Neural cell (in vitro differentiated cells): ENCODE measurements at regions not wholly inside any gene's neighbourhood (a gene's known extent, or its start where the extent isn't known, plus 50 kb on each side); places are given as distances from the start of the nearest gene placed in this dataset.

ENCODE experiments used
- H2AFZ ChIP-seq: fragments of 200-600, 300-800 bp; sonication (generic), shearing (Covaris generic); 2 replicates; pipeline ENCODE4 v1.6.0; 2014; ENCODE audit warnings: low read depth, mild to moderate bottlenecking, antibody characterized with exemption, low read length, moderate library complexity
- H3F3A ChIP-seq: fragments of 200-600 bp; shearing (Covaris generic); 2 replicates; pipeline ENCODE4 v1.6.1; 2016; ENCODE audit warnings: mild to moderate bottlenecking, moderate library complexity, mixed read lengths, antibody characterized with exemption, low read length; ENCODE audit not compliant: insufficient read depth, poor library complexity, severe bottlenecking
- H3K27ac ChIP-seq: fragments of 200-600, 300-800 bp; sonication (generic), shearing (Covaris generic); 2 replicates; pipeline ENCODE4 v1.5.1; 2014; ENCODE audit warnings: mild to moderate bottlenecking, low read length, moderate library complexity
- H3K27me3 ChIP-seq: fragments of 300-800, 200-600 bp; sonication (generic), shearing (Covaris generic); 2 replicates; pipeline ENCODE4 v1.6.0; 2014; ENCODE audit warnings: mild to moderate bottlenecking, low read depth, low read length, moderate library complexity; ENCODE audit not compliant: insufficient read depth
- H3K36me3 ChIP-seq: fragments of 300-800, 200-600 bp; sonication (generic), shearing (Covaris generic); 2 replicates; pipeline ENCODE4 v1.5.1; 2014; ENCODE audit warnings: mild to moderate bottlenecking, antibody characterized with exemption, low read length, moderate library complexity; ENCODE audit not compliant: insufficient read depth
- H3K4me2 ChIP-seq: fragments of 300-800, 200-600 bp; sonication (generic), shearing (Covaris generic); 2 replicates; pipeline ENCODE4 v1.6.0; 2014; ENCODE audit warnings: mild to moderate bottlenecking, low read length
- H3K4me3 ChIP-seq: fragments of 300-800, 200-600 bp; sonication (generic), shearing (Covaris generic); 2 replicates; pipeline ENCODE4 v1.5.1; 2014; ENCODE audit warnings: mild to moderate bottlenecking, low read length, moderate library complexity
- H3K79me2 ChIP-seq: fragments of 200-600 bp; shearing (Covaris generic); replicated peaks from 2 replicates; pipeline ENCODE4 v1.6.0; 2014; ENCODE audit warnings: mild to moderate bottlenecking, low read length, moderate library complexity; ENCODE audit not compliant: insufficient read depth
- H3K9ac ChIP-seq: fragments of 300-800, 200-600 bp; sonication (generic), shearing (Covaris generic); 2 replicates; pipeline ENCODE4 v1.6.1; 2016; ENCODE audit warnings: mild to moderate bottlenecking, low read length, mixed read lengths
- H3K9me2 ChIP-seq: fragments of 200-600 bp; shearing (Covaris generic); 2 replicates; pipeline ENCODE4 v1.6.1; 2016; ENCODE audit warnings: mild to moderate bottlenecking, low read length, mixed read lengths; ENCODE audit not compliant: insufficient read depth
- H3K9me3 ChIP-seq: fragments of 200-600, 300-800 bp; sonication (generic), shearing (Covaris generic); 2 replicates; pipeline ENCODE4 v1.6.1; 2016; ENCODE audit warnings: mild to moderate bottlenecking, mixed run types, low read length, moderate library complexity, mixed read lengths
- H4K20me1 ChIP-seq: fragments of 200-600 bp; shearing (Covaris generic); 2 replicates; pipeline ENCODE4 v1.6.1; 2016; ENCODE audit warnings: mild to moderate bottlenecking, mixed run types; ENCODE audit not compliant: insufficient read depth
- CTCF ChIP-seq: fragments of 450-650 bp; IDR thresholded peaks from 2 replicates; pipeline ENCODE4 v1.5.1; 2014; ENCODE audit warnings: antibody characterized with exemption, mild to moderate bottlenecking, moderate library complexity; ENCODE audit not compliant: poor library complexity, severe bottlenecking
- EP300 ChIP-seq: fragments of 450-650 bp; conservative IDR thresholded peaks from 2 replicates; pipeline ENCODE4 v1.6.1; 2014; ENCODE audit warnings: antibody characterized with exemption, mild to moderate bottlenecking, moderate library complexity; ENCODE audit not compliant: poor library complexity, severe bottlenecking
- EZH2 ChIP-seq: fragments of 200-600, 300-800 bp; shearing (Covaris generic), sonication (generic); IDR thresholded peaks from 2 replicates; pipeline ENCODE4 v1.6.1; 2014; ENCODE audit warnings: antibody characterized with exemption, low read length, borderline replicate concordance, mild to moderate bottlenecking; ENCODE audit not compliant: insufficient read depth, poor library complexity, severe bottlenecking
- MXI1 ChIP-seq: fragments of 450-650 bp; conservative IDR thresholded peaks from 2 replicates; pipeline ENCODE4 v1.6.1; 2014; ENCODE audit warnings: antibody characterized with exemption, mild to moderate bottlenecking; ENCODE audit not compliant: poor library complexity, severe bottlenecking
- POLR2AphosphoS5 ChIP-seq: IDR thresholded peaks from 2 replicates; pipeline ENCODE4 v1.6.1; 2012
- RAD21 ChIP-seq: fragments of 450-650 bp; conservative IDR thresholded peaks from 2 replicates; pipeline ENCODE4 v1.6.1; 2014; ENCODE audit warnings: antibody characterized with exemption, mild to moderate bottlenecking, moderate library complexity
- REST ChIP-seq: IDR thresholded peaks from 2 replicates; pipeline ENCODE4 v1.6.1; 2012; ENCODE audit warnings: borderline replicate concordance
- SMC3 ChIP-seq: fragments of 450-650 bp; conservative IDR thresholded peaks from 2 replicates; pipeline ENCODE4 v1.6.1; 2014; ENCODE audit warnings: antibody characterized with exemption, mild to moderate bottlenecking, moderate library complexity; ENCODE audit not compliant: poor library complexity
- TAF1 ChIP-seq: IDR thresholded peaks from 2 replicates; pipeline ENCODE4 v1.6.1; 2012; ENCODE audit warnings: low read depth

- H3K27ac ChIP-seq = no peak overlapping the region
- H3K27me3 ChIP-seq = no peaks in the 10 kb centered on the region
- H3K79me2 ChIP-seq = no peaks in the 10 kb centered on the region
- H3K4me3 ChIP-seq = no peak overlapping the region
- H4K20me1 ChIP-seq = no peaks in the 10 kb centered on the region
- H3K9ac ChIP-seq = no peak overlapping the region
- H2AFZ ChIP-seq = no peak overlapping the region
- H3K36me3 ChIP-seq = no peaks in the 10 kb centered on the region
- no peaks in the 10 kb centered on the region for H3K9me3 ChIP-seq
- H3F3A ChIP-seq = no peaks in the 10 kb centered on the region
- H3K9me2 ChIP-seq = no peaks in the 10 kb centered on the region
- no peak for TF ChIP-seq RAD21
- TF ChIP-seq EP300 = no peak
- TF ChIP-seq CTCF = no peak
- TF ChIP-seq EZH2 = no peak
- no peak for TF ChIP-seq SMC3
- TF ChIP-seq MXI1 = no peak
- TF ChIP-seq REST = no peak
- no peak for TF ChIP-seq TAF1
- no peak for TF ChIP-seq POLR2AphosphoS5
- no peak overlapping the region for H3K4me2 ChIP-seq
These were observed 201.6 kb downstream of the FOXA2 start for GRCh38 chr20:22382742-22383141.

- Histone ChIP-seq H3K36me3 (no peaks in the 10 kb centered on the region), H3K9me3 (no peaks in the 10 kb centered on the region), H3K9me2 (no peaks in the 10 kb centered on the region), H4K20me1 (no peaks in the 10 kb centered on the region), H3K27me3 (no peaks in the 10 kb centered on the region), H2AFZ (no peak overlapping the region), H3K79me2 (no peaks in the 10 kb centered on the region), H3K9ac (no peak overlapping the region), H3K4me2 (no peak overlapping the region), H3K27ac (no peak overlapping the region), H3K4me3 (no peak overlapping the region), H3F3A (no peaks in the 10 kb centered on the region)
- no peak for TF ChIP-seq MXI1
- no peak for TF ChIP-seq CTCF
- TF ChIP-seq SMC3 = no peak
- TF ChIP-seq EZH2 = no peak
These were observed 202.5 kb downstream of the FOXA2 start for GRCh38 chr20:22381812-22382416.
